HG02759 (cell line): ENCODE measurements at regions not wholly inside any gene's neighbourhood (a gene's known extent, or its start where the extent isn't known, plus 50 kb on each side); places are given as distances from the start of the nearest gene placed in this dataset.

Source experiments
- ATAC-seq: cut with Tn5 transposase; IDR thresholded peaks from one replicate; pipeline ENCODE4 v1.9.1; 2021; ENCODE audit warnings: mild to moderate bottlenecking, moderate library complexity; ENCODE audit not compliant: unreplicated experiment

DNA sequence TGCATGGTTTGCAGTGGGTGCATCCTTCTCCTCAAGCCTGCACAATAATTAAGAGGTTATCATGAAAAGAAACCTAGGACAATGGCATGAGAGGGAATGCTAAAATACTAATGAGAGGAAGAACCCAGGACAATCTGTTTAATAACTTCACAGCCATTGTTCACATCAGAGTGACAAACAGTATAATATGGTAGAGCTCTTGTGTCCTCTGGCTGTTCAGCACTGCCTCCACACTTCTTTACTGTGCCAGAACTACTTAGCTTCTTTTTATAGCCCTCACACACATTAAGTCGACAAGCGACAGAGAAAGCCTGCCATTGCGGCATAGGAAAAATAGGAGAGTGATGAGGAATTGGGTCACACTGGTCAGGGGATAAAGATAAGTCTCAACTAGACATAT lies 65.0 kb upstream of the MEIS2 start:
- ATAC-seq: no peak

DNA sequence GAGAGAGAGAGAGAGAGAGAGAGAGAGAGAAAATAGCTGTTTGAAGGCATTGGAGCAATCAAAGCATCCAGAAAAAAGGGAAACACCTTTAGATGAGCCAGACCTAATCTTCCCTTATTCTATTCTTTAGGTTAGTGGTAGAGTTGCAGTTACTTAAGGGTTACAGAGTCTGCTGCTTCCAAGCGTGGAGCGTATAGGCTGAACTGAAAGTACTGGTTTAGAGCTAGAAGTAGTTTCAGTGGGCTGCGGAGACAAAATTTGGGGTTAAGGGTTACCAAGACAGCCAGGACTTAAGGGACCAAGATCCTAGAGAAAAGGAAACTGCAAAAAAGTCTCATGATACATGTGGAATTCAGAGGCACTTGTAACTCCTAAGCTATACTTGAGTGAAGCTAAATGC lies 66.1 kb upstream of the MEIS2 start:
- no peak for ATAC-seq

DNA sequence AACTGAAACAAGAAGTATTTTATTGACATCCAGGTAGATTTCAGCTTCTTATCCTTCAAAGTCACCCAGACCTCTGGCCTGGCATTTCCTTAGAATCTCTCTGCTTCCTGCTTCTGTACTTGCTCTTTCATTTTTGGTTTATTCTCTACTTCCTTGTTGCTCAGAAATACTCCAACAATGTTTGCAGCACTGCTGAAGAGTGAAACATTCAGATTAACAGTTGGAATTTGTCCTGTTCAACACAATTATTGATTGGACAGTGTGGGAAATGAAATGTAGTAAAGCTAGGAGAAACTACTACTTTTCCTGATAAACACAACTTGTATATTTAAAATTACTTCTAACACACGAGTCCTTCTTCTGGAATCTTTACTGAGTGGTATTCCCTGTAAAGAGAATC lies 81.0 kb upstream of the MEIS2 start:
- no peak for ATAC-seq

DNA sequence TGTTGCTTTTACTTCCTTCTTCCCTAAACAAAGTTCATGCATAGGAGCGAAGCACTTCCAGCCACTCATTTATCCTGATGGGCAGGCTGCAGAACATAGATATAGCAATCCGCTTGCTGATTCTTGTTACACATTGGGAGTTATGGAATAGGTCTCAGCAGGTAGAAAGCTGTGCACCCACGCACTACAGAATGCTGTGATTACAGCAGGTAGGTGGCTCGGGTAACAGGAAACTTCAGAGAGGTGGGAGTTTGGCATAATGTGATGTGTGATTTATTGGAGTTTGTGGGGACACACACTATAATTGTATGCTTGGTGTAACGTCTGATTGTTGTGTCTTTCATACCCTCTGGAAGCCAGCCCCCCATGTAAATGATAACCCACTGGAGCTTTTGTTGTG lies 99.2 kb upstream of the MEIS2 start:
- ATAC-seq: no peak

DNA sequence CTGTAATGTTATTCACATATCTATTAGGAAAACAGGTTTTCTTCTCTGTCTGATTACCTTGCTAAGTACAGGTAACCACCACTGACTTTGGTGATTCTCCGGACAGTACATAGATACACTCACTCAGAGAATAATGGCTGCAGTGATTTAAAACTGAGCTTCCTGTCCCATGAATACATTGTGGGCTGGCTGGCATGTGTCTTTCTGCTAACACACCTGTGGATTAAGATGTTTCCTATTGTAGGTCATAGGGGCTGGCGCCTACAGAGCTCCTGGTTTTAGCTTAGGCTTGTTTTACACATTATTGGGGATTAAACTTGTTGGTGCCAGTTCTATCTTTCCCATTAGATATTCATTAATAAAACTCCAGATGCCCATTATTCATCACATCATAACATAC lies 102.7 kb upstream of the MEIS2 start:
- no peak for ATAC-seq

DNA sequence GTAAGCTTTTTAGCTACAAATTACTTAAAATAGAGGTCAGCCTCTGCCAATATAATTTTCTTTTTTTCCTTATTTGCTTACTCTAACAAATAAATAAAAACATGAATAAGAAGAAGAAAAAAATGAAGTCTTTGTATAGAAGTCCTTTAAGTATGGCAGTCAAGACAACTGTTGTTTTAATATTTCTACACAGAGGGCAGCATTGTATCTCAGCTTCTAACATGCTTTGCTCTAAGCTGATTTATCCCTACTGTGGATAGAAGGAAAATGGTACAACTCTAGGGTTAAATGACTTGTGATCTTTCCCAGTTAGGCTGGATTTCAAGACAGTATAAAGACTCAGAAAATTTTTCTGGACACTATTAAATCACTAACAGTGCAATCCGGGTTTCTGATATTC lies 104.3 kb upstream of the MEIS2 start:
- ATAC-seq: no peak

DNA sequence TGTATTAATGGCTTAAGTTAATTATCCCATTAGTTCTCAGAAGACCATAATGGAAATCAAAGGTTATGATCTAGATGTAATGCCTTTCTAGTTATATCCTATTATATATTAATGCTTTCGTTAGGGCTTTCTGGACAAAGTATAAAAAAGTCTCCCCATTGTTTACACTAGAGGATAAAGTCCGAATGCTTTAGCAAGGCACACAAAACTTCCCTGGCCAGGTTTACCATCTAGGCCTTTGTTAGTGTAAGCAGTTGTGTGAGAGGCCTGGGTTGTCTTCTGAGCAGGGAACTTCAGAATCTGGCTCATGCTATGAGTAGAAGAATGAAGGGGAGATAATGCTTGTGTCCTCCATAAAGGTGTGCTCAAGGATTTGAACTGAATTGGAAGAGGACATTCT lies 106.3 kb upstream of the MEIS2 start:
- ATAC-seq: no peak

DNA sequence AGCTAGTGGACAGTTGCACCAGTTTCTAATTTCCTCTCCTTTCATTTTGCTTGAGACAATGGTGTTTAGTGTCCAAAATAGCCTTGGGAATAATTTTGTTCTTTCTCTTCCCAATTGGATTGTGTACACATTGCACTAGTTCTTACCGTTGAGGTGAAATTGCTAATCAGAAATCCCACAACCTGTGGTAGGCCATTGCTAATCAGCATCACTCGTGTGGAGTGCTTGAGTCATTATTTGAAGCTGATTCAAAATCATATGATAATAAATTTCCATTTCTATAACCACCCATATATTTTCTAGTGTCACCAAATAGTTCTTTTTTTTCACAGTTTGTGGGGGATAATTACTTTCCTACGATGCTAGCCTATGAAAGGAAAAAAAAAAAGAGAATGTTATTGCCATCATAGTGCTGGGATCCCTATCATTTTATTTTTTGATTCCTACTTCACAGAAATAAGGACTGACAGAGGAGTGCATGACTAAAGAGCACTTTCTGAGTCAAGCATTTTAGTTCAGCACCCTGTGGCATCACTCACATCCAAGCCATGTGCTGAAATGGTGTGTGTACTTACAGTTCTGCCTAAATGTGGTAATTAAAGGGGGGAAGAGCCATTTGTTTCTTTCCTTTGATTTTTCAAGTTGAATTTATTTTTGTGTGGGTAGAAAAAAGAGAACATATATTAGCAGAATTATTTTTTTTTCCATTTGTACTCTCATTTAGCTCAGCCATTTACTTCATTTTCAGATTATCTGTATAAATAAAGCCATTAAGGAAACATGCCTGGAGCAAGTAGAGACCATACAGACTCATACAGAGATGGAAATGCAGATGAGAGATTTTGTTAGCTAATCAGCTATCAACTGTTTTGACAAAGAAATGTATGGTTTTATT lies 108.0 kb upstream of the MEIS2 start:
- no peak for ATAC-seq

DNA sequence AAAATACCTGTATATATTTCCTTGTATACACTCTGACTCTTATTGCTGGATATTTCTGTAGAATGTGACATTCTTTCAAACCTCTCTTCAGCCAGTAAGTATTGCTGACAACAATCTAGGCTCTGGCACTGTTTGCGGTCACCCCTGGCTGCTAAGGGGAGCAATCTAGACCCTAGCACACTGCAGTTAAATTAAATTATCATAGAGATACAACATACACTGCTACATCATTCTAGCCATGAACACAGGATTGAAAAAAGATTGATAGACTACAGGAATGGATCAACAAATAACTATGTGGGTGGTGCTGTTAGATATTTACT lies 108.7 kb upstream of the MEIS2 start:
- ATAC-seq: no peak

DNA sequence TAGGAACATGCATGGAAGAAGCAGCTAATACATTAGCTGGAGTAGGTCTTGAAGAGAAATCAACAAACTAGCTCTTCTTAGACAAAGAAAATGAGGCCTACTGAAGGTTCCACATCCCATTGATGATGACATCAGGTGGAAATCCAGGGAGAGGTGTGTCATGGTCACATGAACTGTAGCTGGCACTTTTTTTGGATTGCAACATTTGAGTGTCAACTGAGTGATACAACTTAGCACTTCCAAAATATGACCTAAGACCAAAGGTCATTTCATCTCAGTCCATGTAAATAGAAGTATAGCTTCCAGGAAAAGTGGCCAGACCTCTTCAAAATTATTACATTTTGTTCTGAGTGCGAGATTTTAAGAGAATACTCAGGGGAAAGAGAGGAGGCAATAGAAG lies 117.2 kb upstream of the MEIS2 start:
- no peak for ATAC-seq

DNA sequence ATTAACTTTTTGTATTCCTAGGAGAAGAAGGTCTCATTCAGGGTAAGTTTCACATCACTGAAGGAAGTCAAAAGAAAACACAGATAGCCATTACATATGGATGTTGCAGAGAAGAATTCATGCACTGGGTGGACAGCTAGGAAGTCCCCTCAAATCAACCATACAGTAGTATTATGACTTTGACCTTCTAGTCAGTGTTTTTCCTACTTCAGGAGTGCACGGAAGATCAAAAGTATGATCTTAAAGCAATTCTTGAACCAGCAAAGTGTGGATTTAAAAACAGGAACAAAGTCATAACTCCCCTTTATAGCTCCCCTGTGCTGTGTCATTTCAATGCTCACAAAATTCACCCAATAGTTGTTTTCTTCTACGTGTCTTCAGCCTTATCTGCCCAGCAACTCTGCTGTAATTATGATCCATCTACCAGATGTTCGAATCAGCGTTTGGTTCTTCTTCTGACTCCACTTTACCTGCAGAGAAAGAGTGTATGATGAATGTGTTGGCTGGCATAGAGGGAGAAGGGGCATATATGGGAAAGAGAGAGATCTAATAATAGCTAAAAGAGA lies 118.1 kb upstream of the MEIS2 start:
- no peak for ATAC-seq

DNA sequence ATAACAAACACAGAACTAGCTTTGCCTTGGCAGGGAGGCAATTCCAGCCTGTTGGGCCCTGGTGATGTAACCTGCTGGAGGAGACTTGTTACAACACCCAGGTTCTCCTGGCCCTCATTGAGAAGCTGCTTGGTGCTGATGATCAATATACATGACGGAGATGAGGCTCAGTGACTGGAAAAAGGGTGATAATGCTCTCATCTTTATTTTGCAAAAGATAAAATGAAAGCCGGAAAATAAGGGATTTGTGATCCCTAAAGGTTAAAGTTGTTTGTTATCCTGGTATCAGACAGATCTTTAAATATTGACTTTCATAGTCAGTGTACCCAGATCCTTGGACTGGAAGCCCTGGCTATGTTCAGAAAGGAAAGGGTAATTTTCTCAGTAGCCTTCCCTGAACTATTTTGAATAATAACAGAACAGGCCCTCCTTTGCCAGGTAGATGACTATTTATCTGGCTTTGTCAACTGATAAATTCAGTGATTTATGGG lies 118.9 kb upstream of the MEIS2 start:
- ATAC-seq: no peak

DNA sequence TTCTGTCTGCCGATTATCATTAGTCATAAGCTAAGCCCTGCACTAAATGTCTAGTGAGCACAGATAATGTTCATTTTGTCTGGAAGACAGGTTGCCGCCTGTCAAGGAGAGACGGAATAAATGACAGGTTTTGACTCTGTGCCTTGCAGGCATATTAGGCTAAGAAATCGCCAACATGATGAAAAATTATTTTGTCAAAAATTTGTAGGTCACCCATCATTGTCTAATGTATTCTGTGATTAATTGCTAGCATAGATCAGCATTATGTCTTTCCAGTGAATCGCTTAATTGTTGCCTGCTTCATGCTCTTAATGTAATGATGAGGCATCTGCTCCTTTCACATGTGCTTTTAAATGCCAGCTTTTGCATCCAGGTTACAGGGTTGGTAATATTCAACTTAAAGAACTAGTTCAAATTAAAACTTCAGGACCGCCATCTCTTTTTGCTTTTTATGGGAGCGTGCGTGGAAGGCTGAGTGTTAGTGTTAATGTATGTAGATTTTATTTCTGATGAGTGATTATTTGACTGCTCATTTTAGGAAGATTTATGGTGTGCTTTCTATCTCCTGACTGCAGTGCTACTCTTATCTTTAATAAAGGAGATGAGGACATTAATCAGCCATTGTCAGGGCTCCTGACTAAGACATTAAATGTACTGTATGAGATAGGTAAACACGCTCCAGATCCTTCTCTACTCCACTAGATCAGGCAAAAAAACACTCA lies 120.8 kb upstream of the MEIS2 start:
- ATAC-seq: no peak

DNA sequence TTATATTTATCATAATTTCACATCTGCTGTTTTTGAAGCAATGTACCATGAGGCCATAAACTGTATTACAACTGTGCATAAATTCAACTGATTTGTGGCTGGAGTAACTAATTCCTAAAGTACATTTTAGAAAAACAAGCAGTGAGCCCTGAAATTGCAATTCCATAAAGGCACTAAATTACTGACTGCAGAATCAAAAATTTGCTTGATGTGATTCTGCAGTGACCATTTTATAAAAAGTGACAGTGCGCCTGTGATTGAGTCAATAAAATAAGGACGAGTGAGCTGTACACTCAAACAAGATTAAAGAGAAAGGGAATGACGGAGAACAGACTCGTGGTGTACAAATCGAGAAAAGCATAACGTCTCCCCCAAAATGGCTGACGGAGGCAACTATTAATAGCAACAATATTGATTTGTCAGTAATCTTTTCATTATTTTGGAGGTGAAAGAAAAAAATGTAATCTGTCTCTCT lies 121.4 kb upstream of the MEIS2 start:
- ATAC-seq: no peak

DNA sequence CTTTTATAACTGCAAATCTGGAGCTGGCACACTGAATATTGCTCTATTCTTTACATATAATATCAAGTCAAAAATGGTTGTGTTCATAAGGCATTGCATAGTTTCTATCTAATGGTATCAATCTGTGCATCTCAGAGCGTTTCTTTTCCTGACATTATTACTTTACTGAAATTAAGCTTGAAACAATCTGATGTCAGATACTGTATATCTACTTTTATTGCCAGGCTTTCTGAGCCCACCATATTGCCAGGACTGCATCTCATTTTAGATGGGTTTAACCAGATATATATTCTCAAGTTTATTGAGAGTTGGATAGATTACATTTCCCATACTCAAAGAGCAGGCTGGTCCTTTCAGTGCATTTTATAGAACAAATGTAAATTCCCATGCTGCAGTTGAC lies 122.7 kb upstream of the MEIS2 start:
- ATAC-seq: no peak

DNA sequence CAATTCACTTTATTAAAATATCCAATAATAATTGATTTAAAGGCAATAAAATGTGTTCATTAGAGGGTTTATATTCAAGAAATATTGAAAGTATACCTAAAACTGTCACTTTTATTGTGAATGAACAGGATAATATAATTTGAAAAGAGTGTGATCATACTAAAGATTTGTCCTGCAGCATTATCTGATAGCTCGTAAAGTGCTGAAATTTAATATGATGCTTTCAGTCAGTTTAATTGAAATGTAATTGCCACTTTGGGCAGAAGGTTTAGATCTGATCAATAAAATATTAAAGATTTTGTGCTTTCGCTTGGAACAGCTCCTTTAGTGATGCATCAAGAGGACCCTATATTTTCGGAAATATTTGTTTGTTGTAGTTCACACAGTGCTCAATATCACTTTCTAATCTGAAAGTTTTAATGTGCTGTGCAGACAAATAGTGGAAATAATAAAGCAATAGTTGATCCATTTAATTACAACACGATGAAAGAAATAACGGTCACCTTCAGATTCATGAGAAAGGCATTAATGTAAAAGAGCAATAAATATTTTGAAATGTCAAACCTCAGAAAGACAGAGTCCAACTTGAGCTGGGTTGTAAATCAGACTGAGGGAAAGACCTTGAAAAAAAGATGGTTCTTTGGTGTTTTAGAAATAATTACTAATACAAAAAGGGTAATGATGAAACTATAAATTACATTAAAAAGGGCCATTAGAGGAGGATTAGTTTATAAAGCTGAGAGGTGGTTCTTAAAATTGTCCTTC lies 129.7 kb upstream of the MEIS2 start:
- ATAC-seq: no peak

DNA sequence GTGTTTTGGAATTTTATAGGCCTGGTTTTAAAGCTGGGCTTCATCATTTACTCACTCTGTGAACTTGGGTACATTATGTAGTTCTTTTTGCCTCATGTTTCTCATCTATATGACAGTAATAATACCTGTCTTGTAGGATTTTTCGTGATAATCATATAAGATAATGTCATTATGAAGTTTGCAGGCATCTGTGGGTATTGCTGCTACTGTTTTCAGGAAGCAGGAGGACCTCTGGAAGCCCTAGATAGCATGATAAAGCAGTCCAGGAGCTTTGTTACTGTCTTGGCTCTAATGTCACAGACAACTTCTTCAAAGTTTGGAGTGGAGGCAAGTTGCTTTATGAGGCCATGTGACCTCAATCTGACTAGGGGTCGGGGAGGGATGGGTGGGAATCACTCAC lies 145.0 kb upstream of the MEIS2 start:
- no peak for ATAC-seq

DNA sequence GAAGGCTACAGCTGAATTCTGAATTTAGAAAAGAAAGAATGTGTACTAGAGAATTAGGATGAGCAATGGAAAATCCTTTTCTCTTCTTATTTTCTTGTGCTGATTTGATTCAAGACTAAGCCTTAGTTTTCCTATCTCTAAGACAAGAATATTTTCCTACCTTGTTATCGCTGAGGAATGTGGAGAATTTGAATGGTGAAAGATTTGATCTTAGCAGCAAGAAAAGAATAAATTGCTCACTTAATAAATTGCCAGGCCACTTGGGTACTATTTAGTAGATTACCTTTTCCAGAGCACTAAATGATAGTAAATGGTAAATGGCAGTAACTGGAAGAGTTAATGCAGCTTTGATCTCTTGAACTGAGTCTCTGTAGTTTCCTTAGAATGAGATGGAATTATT lies 145.7 kb upstream of the MEIS2 start:
- ATAC-seq: no peak

DNA sequence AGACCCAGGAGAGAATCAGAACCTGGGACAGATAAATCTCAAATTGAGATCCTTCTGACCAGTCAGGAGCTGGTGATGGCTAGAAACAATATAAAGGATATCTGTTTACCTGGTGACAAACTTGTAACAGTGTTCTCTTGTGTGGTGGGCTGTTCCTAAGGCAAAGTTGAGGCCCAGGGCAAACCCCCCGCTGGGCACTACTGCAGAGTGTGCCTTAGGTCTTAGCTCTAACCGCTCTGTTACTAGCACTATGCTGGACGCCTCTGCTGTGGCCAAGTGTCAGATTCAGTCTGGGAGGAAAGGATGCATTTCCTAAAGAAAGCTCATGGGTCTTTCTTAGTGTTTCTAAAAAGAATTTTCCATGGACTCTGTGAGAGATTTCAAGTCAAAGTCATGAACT lies 146.5 kb upstream of the MEIS2 start:
- no peak for ATAC-seq

DNA sequence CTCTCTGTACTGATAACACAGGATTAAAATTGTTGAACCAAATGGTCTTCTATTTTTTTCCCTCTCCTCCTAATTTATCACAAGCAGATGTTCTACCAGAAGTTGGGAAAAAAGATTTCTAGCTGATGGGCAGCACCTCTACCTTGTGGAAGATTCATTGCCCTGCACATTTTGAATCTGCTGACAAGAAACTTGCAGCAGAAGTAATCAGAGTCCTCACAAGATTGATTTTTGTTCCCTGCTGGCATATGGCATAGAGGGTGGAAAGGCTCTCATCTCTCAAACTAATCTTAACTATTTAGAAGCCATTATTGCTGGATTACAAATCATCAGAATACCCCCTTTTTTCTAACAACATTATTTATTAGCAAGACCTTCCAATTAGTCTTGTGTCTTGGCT lies 148.9 kb upstream of the MEIS2 start:
- ATAC-seq: no peak

DNA sequence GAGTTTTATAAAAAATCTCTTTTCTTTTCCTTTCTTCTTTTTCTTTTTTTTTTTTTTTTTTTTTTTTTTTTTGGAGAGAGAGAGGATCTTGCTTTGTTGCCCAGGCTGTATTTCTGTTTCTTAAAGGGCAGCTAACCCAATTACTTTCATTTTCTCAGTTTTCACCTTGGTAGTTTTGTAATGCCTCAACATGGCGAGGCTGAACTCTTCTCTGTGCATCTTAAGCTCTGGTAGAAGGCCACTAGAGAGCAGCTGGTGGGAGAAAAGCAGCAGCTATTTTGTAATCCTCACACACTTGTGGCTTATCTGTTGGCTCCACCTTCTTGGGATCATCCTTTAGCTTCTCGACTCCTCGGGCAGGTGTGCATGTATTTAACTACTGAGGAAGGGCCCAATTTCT lies 152.2 kb upstream of the MEIS2 start:
- ATAC-seq: no peak
